Lung (tissue), 11 donors: ENCODE measurements at regions not wholly inside any gene's neighbourhood (a gene's known extent, or its start where the extent isn't known, plus 50 kb on each side); places are given as distances from the start of the nearest gene placed in this dataset.

ENCODE experiments used
- ATAC-seq: fragments of 200-7000 bp; cut with Tn5 transposase; one replicate; pipeline ENCODE4 v1.9.1; 2020; ENCODE audit warnings: moderate number of reproducible peaks; ENCODE audit not compliant: insufficient read depth, low FRiP score
- DNase-seq, 3 donors: peaks; one replicate each; pipeline ENCODE4 v3.0.0-alpha.2; 2013 to 2017
- H3K27ac ChIP-seq, 2 donors: one replicate each; pipeline ENCODE4 v1.5.1; 2013; ENCODE audit warnings: mild to moderate bottlenecking in 2 of 2, moderate library complexity in 2 of 2, control low read depth in 1 of 2, inconsistent platforms in 1 of 2, low read depth in 1 of 2, low read length in 1 of 2
- H3K27me3 ChIP-seq, 3 donors: one replicate each; pipeline ENCODE4 v1.5.1; 2013; ENCODE audit warnings: low read length in 2 of 3; ENCODE audit not compliant: control insufficient read depth in 3 of 3, insufficient read depth in 3 of 3
- H3K36me3 ChIP-seq, 4 donors: one replicate each; pipeline ENCODE4 v1.5.1; 2013; ENCODE audit warnings: low read length in 4 of 4, mild to moderate bottlenecking in 1 of 4, moderate library complexity in 1 of 4; ENCODE audit not compliant: control insufficient read depth in 4 of 4, insufficient read depth in 4 of 4
- H3K4me1 ChIP-seq, 5 donors: one replicate each; pipeline ENCODE4 v1.5.1; 2013; ENCODE audit warnings: low read length in 5 of 5, mild to moderate bottlenecking in 2 of 5, moderate library complexity in 1 of 5; ENCODE audit not compliant: control insufficient read depth in 5 of 5, insufficient read depth in 5 of 5
- H3K4me3 ChIP-seq: one replicate; pipeline ENCODE4 v1.5.1; 2013; ENCODE audit warnings: mild to moderate bottlenecking, control low read depth, moderate library complexity
- H3K9ac ChIP-seq, 2 donors: one replicate each; pipeline ENCODE4 v1.5.1; 2013; ENCODE audit warnings: low read length in 2 of 2, control low read depth in 1 of 2; ENCODE audit not compliant: insufficient read depth in 1 of 2
- H3K9me3 ChIP-seq, 4 donors: one replicate each; pipeline ENCODE4 v1.5.1; 2013; ENCODE audit warnings: low read length in 3 of 4, mild to moderate bottlenecking in 1 of 4, moderate library complexity in 1 of 4; ENCODE audit not compliant: control insufficient read depth in 4 of 4, insufficient read depth in 3 of 4
- WGBS, 2 donors: extraction: QIAGEN DNeasy Blood & Tissue Kit; methylation state at CpG; one replicate each; pipeline ENCODE4 v1.1.7; 2013; 5-methylcytosine and 5-hydroxymethylcytosine counted together
- TF ChIP-seq, protein P1 (sequence below): IDR thresholded peaks from 2 replicates; pipeline ENCODE4 v1.5.1; 2012; ENCODE audit warnings: mild to moderate bottlenecking; ENCODE audit errors: control extremely low read depth, extremely low read depth
- donor health status: control.
- donor health status: control.
- donor health status: Bipolar disorder and iron deficiency.
- donor health status: healthy.
- donor health status: DM: yes; HTN: yes; CAD: no.

DNA sequence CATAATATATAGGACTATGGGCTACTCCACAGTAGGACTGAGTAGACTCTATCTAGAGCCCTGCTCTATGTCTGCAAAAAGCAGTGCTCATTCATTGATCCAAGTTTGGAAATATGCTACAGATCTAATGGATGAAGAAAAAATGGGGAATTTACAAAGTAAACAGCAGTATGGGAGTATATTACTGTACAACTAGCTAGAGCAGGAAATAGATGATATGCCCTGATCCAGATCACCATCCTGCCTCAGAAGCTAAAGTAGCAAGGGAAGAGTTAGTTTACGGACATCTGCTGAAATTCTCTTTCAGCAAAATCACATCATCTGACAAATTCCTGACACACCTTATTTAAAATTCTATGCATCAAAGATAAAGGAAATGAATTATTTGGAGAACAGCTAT is 168.2 kb upstream of the SEMA3A start:
- Histone ChIP-seq H3K27ac (no peak overlapping the region), H3K4me3 (no peak overlapping the region), H3K27me3 (no peaks in the 10 kb centered on the region), H3K9me3 (no peaks in the 10 kb centered on the region), H3K9ac (no peak overlapping the region), H3K4me1 (no peaks in the 10 kb centered on the region), H3K36me3 (no peaks in the 10 kb centered on the region)
- WGBS, 2 donors, result 82 to 97% methylated on average over 1 of the region's 1 CpG
- no peak for ATAC-seq
- TF ChIP-seq, protein P1, sequence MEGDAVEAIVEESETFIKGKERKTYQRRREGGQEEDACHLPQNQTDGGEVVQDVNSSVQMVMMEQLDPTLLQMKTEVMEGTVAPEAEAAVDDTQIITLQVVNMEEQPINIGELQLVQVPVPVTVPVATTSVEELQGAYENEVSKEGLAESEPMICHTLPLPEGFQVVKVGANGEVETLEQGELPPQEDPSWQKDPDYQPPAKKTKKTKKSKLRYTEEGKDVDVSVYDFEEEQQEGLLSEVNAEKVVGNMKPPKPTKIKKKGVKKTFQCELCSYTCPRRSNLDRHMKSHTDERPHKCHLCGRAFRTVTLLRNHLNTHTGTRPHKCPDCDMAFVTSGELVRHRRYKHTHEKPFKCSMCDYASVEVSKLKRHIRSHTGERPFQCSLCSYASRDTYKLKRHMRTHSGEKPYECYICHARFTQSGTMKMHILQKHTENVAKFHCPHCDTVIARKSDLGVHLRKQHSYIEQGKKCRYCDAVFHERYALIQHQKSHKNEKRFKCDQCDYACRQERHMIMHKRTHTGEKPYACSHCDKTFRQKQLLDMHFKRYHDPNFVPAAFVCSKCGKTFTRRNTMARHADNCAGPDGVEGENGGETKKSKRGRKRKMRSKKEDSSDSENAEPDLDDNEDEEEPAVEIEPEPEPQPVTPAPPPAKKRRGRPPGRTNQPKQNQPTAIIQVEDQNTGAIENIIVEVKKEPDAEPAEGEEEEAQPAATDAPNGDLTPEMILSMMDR, result no peak
- DNase-seq, result no peak

DNA sequence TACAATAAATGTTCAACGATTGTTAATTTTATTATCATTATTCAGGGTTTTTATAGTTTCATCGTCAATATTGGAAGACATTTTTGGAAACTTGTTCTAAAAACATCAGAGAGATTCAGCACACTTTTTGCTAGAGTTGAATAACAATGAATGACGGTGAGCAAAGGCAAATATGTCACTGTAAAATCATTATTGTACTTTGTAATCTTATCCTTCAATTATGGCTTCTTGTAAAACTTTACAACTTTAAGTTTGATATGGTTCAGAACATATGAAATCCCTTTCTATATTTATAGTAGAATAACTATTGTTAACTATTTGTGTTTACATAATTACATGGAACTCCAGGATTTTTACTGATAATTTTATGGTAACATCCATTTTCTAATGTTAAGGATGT is 167.8 kb upstream of the SEMA3A start:
- H3K36me3 ChIP-seq, result no peaks in the 10 kb centered on the region
- TF ChIP-seq, protein P1, result no peak
- H3K4me3 ChIP-seq, result no peak overlapping the region
- H3K27ac ChIP-seq, result no peak overlapping the region
- no peak for ATAC-seq
- H3K27me3 ChIP-seq, result no peaks in the 10 kb centered on the region
- no peak for DNase-seq
- H3K9me3 ChIP-seq, result no peaks in the 10 kb centered on the region
- no peaks in the 10 kb centered on the region for H3K4me1 ChIP-seq
- H3K9ac ChIP-seq, result no peak overlapping the region
- WGBS, 2 donors, result 92 to 94% methylated on average over 3 of the region's 3 CpGs

DNA sequence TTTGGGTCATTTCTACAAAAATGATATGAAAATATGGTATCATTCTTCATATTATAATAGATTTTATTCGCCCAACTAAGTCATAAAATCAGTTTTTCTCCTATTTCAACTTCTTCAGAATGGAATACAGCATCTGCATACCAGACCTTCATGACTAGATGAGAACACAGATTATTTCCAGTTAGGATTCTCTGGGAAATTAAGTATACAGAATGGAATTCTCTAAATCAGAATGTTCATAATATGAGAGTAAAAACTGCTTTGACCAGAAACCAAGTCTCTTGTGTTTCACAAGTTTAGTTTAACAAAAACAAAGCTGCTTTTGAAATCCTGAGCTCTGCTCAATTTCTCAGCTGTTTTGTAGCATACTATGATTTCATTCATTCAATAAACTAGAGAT is 160.3 kb upstream of the SEMA3A start:
- no peak overlapping the region for H3K9ac ChIP-seq
- WGBS, 2 donors, result 84 to 88% methylated on average over 1 of the region's 1 CpG
- no peak for ATAC-seq
- no peaks in the 10 kb centered on the region for H3K27me3 ChIP-seq
- no peaks in the 10 kb centered on the region for H3K9me3 ChIP-seq
- TF ChIP-seq, protein P1, result no peak
- no peak for DNase-seq
- no peaks in the 10 kb centered on the region for H3K4me1 ChIP-seq
- H3K27ac ChIP-seq, result no peak overlapping the region
- no peaks in the 10 kb centered on the region for H3K36me3 ChIP-seq
- no peak overlapping the region for H3K4me3 ChIP-seq

DNA sequence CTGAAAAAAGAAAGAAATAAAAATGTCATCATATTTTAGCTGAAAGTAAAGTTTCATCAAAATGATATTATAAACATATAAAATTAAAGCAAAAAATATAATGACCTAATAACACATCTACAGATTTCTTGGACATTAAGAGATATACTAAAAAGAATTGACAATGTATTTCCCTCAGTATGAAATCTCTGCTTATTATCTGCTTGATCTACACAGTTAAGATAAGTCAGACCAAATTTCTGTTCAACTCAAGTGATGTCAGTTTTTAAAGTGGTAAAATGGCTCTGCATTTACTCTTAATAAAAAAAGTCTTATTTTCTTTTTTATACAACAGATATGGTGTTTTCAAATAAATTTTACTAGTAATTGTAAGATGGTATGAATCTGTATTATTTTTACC is 159.4 kb upstream of the SEMA3A start:
- H3K9me3 ChIP-seq, result no peaks in the 10 kb centered on the region
- H3K9ac ChIP-seq, result no peak overlapping the region
- H3K27me3 ChIP-seq, result no peaks in the 10 kb centered on the region
- DNase-seq, result no peak
- no peak for ATAC-seq
- no peaks in the 10 kb centered on the region for H3K4me1 ChIP-seq
- no peaks in the 10 kb centered on the region for H3K36me3 ChIP-seq
- H3K4me3 ChIP-seq, result no peak overlapping the region
- TF ChIP-seq, protein P1, result no peak
- no peak overlapping the region for H3K27ac ChIP-seq
